ENCODE measurements at regions not wholly inside any gene's neighbourhood (a gene's known extent, or its start where the extent isn't known, plus 50 kb on each side); places are given as distances from the start of the nearest gene placed in this dataset.

DNA sequence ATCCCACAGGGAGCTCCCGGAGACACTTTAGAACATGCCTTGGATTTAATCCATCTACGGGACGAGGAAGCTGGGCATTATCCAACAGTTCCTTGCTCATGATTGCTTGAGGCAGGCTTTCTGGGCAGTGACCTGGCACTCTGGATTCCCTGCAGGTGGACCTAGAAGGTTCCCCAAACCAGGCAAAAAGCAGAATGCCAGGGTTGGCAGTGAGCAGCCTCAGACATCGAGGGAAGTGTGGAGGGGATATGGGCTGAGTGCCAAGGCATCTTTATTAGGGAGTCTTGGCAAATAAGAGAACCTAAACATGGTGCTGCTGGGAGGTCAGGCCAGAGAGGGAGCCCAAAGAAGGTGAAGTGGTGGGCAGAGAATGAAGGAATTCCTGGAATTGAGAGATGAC is 158.5 kb downstream of the CD83 start (continued):
- TF ChIP-seq FOSL1 (IDR thresholded peaks at IDR 0.05; ENCODE audit: low read depth) = no peak
- TF ChIP-seq, protein P1, sequence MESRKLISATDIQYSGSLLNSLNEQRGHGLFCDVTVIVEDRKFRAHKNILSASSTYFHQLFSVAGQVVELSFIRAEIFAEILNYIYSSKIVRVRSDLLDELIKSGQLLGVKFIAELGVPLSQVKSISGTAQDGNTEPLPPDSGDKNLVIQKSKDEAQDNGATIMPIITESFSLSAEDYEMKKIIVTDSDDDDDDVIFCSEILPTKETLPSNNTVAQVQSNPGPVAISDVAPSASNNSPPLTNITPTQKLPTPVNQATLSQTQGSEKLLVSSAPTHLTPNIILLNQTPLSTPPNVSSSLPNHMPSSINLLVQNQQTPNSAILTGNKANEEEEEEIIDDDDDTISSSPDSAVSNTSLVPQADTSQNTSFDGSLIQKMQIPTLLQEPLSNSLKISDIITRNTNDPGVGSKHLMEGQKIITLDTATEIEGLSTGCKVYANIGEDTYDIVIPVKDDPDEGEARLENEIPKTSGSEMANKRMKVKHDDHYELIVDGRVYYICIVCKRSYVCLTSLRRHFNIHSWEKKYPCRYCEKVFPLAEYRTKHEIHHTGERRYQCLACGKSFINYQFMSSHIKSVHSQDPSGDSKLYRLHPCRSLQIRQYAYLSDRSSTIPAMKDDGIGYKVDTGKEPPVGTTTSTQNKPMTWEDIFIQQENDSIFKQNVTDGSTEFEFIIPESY (IDR thresholded peaks at IDR 0.05; ENCODE audit: extremely low read depth, insufficient replicate concordance, low read length) = no peak
- TF ChIP-seq CEBPB (IDR thresholded peaks at IDR 0.05; ENCODE audit: low read depth) = no peak
- TF ChIP-seq POLR2A (IDR thresholded peaks at IDR 0.05; ENCODE audit: borderline replicate concordance, extremely low read depth, insufficient read depth, insufficient read length) = no peak
- TF ChIP-seq, protein P2, sequence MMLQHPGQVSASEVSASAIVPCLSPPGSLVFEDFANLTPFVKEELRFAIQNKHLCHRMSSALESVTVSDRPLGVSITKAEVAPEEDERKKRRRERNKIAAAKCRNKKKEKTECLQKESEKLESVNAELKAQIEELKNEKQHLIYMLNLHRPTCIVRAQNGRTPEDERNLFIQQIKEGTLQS (IDR thresholded peaks at IDR 0.05) = no peak
- no peak for TF ChIP-seq EGR1 (IDR thresholded peaks at IDR 0.05; ENCODE audit: low read depth)
- no peak for TF ChIP-seq RAD21 (IDR thresholded peaks at IDR 0.05; ENCODE audit: low read depth)
- TF ChIP-seq EZH2 (IDR thresholded peaks at IDR 0.05) = no peak
- TF ChIP-seq, protein P3, sequence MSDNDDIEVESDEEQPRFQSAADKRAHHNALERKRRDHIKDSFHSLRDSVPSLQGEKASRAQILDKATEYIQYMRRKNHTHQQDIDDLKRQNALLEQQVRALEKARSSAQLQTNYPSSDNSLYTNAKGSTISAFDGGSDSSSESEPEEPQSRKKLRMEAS (IDR thresholded peaks at IDR 0.05) = no peak

DNA sequence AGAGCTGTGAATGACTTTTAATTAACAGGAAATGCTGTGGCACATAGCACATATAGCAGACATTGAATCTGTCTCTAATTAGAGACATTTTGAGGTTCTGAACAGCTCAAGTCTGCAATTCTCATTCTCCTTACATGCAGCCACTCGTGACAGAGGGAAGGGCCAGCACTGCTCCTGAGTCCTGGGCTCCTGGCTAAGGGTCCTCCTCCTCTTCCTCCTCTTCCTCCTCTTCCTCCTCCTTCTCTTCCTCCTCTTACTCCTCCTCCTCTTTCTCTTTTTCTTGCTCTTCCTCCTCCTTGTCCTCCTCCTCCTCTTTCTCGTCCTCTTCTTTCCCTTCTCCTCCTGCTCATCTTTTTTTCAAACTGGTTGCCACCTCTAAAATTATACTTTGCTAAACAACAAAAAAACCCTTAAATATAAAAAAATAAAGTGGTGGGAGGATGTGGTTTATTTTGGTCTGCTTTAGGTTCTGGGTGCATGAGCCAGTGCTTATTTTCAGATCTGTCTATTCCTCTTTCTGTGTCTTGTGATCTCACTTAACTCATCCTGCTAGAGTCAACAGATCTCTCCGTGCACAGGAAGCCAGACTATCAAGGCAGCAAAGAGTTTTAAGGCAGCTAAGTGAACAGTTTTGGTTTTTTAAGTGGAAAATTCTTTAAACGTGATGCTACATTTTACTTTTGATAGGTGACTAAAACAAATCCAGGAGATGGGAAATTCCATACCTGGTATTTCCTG is 159.3 kb downstream of the CD83 start:
- peaks cover 0 to 17% of the 10 kb centered on the region in 2 experiments; a peak in 1 of 4 replicates for H3K9me3 ChIP-seq (ENCODE audit: control insufficient read depth in 1 of 2, insufficient read depth in 1 of 2, low read depth in 1 of 2, low read length in 2 of 2)
- H3K36me3 ChIP-seq (ENCODE audit: control insufficient read depth in 1 of 2, insufficient read depth in 2 of 2, low read length in 2 of 2) = 0 out of 4 replicates have a peak, but pooled peaks cover 0 to 5% of the 10 kb centered on the region in 2 experiments
- no TSS peak for BruUV-seq (replicated peaks)
- intact Hi-C loops (cut with micrococcal nuclease) = no loop called here
- H4K20me1 ChIP-seq (ENCODE audit: insufficient read depth) = no peaks in the 10 kb centered on the region
- H3K27me3 ChIP-seq (ENCODE audit: insufficient read depth, low read length) = no peaks in the 10 kb centered on the region
- ChIA-PET POLR2A (no interaction called here), CTCF (no interaction called here), RAD21 (ENCODE audit: low non-redundant PET in 1 of 2, low total read pairs in 2 of 2, uncharacterized antibody in 2 of 2, unreplicated experiment in 2 of 2) (no interaction called here)
- no peak overlapping the region for H2AFZ ChIP-seq (ENCODE audit: low read depth, low read length, poor library complexity, severe bottlenecking)
- peaks cover 9 to 27% of the 10 kb centered on the region in 2 experiments for H3K4me1 ChIP-seq (ENCODE audit: control insufficient read depth in 1 of 2, insufficient read depth in 2 of 2, low read length in 2 of 2)
- no peak overlapping the region for H3K27ac ChIP-seq (ENCODE audit: low read depth, low read length)
- DNase-seq (ENCODE audit: low read depth, low spot score) (no peak), ATAC-seq (no peak)
- no peak overlapping the region for H3K9ac ChIP-seq (ENCODE audit: low read length)
- H3K79me2 ChIP-seq (ENCODE audit: insufficient read depth, low read length) = no peaks in the 10 kb centered on the region
- no peak overlapping the region for H3K4me2 ChIP-seq (ENCODE audit: low read length)
- no peaks in the 10 kb centered on the region for H3K9me2 ChIP-seq (ENCODE audit: insufficient read depth)
- H3K4me3 ChIP-seq (replicated peaks in 1 of 2; ENCODE audit: low read depth in 1 of 2, low read length in 2 of 2) = no peak overlapping the region
- TF ChIP-seq JUND (IDR thresholded peaks at IDR 0.05) (no peak), ZFX (IDR thresholded peaks at IDR 0.05) (no peak), ELF1 (IDR thresholded peaks at IDR 0.05; ENCODE audit: borderline replicate concordance, low read depth) (no peak), FOSL1 (IDR thresholded peaks at IDR 0.05; ENCODE audit: low read depth) (no peak), ZNF274 (IDR thresholded peaks at IDR 0.05; ENCODE audit: low read depth, low read length) (no peak), POLR2A (IDR thresholded peaks at IDR 0.05; ENCODE audit: borderline replicate concordance, extremely low read depth, insufficient read depth, insufficient read length) (no peak), EZH2 (IDR thresholded peaks at IDR 0.05) (no peak), POLR2AphosphoS5 (IDR thresholded peaks at IDR 0.05; ENCODE audit: low read depth, low read length) (no peak)
- TF ChIP-seq, protein P4, sequence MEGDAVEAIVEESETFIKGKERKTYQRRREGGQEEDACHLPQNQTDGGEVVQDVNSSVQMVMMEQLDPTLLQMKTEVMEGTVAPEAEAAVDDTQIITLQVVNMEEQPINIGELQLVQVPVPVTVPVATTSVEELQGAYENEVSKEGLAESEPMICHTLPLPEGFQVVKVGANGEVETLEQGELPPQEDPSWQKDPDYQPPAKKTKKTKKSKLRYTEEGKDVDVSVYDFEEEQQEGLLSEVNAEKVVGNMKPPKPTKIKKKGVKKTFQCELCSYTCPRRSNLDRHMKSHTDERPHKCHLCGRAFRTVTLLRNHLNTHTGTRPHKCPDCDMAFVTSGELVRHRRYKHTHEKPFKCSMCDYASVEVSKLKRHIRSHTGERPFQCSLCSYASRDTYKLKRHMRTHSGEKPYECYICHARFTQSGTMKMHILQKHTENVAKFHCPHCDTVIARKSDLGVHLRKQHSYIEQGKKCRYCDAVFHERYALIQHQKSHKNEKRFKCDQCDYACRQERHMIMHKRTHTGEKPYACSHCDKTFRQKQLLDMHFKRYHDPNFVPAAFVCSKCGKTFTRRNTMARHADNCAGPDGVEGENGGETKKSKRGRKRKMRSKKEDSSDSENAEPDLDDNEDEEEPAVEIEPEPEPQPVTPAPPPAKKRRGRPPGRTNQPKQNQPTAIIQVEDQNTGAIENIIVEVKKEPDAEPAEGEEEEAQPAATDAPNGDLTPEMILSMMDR (IDR thresholded peaks at IDR 0.05 in 2 of 3, conservative IDR thresholded peaks at IDR 0.05 in 1 of 3; ENCODE audit: borderline replicate concordance in 1 of 3, insufficient read depth in 1 of 3, low read depth in 2 of 3, low read length in 2 of 3) = no peak
- TF ChIP-seq, protein P5, sequence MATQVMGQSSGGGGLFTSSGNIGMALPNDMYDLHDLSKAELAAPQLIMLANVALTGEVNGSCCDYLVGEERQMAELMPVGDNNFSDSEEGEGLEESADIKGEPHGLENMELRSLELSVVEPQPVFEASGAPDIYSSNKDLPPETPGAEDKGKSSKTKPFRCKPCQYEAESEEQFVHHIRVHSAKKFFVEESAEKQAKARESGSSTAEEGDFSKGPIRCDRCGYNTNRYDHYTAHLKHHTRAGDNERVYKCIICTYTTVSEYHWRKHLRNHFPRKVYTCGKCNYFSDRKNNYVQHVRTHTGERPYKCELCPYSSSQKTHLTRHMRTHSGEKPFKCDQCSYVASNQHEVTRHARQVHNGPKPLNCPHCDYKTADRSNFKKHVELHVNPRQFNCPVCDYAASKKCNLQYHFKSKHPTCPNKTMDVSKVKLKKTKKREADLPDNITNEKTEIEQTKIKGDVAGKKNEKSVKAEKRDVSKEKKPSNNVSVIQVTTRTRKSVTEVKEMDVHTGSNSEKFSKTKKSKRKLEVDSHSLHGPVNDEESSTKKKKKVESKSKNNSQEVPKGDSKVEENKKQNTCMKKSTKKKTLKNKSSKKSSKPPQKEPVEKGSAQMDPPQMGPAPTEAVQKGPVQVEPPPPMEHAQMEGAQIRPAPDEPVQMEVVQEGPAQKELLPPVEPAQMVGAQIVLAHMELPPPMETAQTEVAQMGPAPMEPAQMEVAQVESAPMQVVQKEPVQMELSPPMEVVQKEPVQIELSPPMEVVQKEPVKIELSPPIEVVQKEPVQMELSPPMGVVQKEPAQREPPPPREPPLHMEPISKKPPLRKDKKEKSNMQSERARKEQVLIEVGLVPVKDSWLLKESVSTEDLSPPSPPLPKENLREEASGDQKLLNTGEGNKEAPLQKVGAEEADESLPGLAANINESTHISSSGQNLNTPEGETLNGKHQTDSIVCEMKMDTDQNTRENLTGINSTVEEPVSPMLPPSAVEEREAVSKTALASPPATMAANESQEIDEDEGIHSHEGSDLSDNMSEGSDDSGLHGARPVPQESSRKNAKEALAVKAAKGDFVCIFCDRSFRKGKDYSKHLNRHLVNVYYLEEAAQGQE (IDR thresholded peaks at IDR 0.05; ENCODE audit: low read depth) = no peak
- TF ChIP-seq, protein P2 (IDR thresholded peaks at IDR 0.05) = no peak

All from HCT116 (cell line).